ENCODE measurements at regions not wholly inside any gene's neighbourhood (a gene's known extent, or its start where the extent isn't known, plus 50 kb on each side); places are given as distances from the start of the nearest gene placed in this dataset.
"Not testable (repeated sequence)": the region's sequence is repeated elsewhere in the genome, so short reads cannot be mapped to it uniquely, and the experiment has no call there.

DNA sequence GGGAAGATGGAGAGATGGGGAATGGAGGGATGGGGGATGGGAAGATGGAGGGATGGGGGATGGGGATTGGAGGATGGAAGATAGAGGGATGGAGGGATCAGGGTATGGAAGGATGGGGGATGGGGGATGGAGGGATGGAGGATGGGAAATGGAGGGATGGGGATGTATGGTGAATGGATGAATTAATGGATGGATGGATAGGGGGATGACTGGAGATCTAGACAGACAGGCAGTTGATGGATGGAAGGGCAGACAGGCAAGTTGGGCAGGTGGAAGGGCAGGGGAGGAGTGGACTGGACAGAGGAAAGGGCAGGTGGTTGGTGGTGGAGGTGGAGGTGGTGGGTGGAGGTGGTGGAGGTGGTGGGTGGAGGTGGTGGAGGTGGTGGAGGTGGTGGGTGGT lies 167.2 kb downstream of the C9orf50 start:
- no peak for DNase-seq

DNA sequence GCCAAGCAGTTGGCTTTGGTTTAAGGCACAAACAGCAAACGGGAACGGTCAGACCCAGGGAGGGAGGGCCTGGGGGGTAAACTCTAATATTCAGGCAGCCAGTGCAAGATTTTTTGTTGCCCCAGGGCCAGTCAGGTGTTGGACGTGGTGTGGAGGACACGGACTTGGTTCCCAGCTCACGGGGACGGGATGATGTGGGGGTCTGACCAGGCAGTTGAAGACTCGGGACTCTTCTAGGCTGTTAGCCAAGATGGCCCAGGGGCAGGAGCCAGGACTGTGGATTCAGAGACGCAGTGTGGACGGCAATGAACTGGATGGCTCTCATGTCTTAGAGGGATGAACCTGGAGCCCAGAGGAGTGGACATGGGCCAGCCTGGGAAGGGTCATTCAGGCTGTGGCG lies 169.2 kb downstream of the C9orf50 start:
- no peak for DNase-seq

DNA sequence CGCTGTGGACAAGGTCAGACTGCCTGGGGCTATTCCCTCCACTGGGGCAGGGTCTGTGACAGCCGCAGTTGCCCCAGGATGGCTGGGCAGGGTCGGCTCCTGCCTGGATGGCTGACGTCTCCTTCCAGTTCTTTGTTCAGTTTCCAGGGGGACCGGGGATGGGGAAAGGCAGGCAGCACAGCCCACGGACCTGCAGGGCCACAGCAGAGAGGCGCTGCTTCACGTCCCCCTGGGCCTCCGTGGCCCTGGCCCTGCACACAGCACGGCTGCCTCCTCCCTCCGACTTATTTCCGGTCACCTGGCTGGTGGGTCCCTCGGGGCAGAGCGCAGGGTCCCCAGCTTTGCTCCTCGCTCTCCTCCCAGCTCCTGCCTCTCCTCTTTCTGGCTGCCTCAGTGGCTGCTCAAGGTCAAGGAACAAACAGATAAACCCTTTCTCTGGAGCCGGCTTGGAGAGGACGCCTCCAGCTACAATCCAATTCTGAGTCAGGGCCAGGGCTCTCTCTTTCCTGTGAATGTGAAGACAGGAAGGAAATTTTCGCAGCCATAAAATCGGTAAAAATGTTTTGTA lies 169.7 kb downstream of the C9orf50 start:
- no peak for DNase-seq

DNA sequence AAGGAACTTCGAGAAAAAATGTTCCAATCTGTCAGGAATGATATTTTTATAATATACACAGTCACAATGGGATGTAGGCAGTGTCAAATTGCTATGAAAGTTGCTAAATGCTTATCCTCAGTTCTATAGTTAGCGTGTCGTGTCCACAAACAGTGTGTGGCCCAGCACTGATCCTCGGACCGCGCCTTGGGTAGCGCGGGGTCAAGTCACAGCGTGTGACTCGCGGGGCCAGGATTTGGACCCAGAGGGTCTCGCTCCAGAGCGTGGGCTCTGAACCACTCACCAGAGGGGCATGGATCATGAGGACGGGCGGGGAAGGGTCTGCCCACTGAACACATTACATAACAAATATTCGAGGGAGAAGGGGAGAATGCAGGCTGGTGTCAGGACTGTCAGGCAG lies 171.8 kb downstream of the C9orf50 start:
- no peak for DNase-seq

DNA sequence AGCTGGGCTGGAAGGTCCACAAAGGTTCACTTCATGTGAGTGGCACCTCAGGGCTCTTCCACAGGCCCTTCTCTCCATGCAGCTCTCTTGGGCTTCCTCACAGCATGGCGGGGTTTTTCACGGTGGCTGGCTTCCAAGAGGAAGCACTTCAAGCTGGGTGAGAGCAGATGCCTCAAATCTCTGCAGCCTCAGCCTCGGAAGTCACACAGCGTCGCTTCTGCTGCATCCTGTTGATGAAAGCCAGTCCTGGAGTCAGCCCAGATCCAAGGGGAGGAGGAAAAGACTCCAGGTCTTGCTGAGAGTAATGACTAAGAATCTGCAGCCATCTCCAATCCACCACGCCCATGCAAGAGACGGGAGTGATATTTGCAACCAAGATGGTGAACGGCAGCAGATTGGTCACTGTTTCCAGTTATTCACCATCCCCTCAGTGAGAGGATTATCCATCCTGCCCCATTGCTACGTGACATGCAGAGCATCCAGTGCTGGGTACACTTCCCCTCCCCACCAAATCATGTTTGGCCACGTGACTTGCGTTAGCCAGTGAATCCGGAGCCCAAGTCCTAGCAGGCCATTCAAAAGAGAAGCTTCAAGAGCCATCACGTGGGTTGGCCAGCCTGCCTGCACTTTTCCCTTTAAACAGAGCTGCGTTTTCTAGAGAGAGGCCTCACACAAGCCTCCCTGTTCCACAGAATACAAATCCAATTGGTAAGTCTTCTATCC lies 173.9 kb downstream of the C9orf50 start:
- DNase-seq = no peak

DNA sequence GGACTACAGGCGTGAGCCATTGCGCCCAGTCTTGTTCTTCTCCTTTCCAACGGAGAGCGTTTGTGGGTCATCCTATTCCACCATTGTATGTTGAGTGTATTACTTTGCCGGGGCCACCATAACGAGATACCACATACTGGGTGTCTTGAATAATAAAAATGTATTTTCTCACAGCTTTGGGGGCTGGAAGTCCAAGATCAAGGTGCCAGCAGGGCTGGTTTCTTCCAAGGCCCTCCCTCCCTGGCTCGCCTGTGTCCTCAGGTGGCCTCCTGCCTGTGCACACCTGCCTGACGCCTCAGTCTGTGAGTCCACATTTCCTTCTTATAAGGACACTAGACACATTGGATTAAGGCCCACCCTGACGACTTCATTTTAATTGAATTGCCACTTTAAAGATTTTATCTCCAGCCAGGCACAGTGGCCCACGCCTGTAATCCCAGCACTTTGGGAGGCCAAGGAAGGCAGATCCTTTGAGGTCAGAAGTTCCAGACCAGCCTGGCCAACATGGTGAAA lies 175.1 kb downstream of the C9orf50 start:
- DNase-seq = no peak

GRCh38 chr9:129443515-129444164 lies 177.3 kb downstream of the C9orf50 start:
- DNase-seq = not testable (repeated sequence)

GRCh38 chr9:129442803-129443511 lies 177.9 kb downstream of the C9orf50 start:
- no peak for DNase-seq

DNA sequence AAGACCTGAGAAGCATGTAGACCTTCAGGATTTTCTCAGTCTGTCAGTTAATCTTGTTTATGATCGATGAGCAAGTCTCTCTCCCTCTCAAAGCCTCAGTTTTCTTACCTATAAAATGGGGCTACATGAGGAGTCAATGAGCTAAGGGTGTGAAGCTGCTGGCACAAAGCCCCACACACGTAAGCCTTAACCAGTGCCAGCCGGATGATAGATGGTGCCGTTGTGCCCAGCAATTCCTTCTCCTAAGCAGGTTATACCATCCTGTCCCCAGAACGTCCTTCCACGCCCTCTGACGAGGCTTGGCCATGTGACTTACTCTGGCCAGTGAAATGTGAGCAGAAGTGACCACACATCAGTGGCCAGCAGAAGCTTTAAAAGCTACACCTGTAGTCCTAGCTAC lies 179.0 kb downstream of the C9orf50 start:
- no peak for DNase-seq

DNA sequence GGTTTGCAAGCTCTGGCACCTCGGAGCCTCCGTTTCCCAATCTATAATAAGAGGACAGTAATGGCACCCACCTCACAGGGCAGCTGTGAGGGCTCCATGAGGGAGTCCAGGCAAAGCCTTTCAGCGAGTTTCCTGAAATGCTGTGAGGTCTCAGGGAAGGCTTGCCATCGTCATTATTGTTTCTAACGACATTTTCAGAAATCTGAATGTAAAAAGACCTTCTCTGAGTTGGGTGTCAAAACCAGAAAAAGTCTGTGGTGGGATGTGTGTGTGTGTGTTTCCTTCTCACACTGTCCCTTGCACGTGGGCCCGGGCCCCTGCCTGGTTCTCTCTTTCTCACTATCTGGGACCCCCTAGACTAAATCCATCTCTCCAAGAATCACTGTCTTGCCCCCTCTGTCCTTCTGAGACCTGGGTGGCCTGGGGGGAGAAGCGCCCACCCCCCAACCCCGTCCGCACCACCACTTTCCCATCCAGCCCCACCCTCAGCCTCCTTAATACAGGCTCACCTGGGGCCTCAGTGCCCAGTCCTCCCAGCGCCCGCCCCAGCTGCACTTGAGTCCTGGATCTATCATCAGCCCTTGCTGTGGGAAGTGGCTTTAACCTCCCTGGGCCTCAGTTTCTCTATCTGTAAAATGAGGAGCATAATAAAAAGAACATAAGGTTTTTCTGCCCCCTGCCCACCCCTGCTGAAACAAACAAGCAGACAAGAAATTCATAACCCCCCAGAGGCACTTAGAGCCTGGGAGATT lies 180.3 kb downstream of the C9orf50 start:
- no peak for DNase-seq

DNA sequence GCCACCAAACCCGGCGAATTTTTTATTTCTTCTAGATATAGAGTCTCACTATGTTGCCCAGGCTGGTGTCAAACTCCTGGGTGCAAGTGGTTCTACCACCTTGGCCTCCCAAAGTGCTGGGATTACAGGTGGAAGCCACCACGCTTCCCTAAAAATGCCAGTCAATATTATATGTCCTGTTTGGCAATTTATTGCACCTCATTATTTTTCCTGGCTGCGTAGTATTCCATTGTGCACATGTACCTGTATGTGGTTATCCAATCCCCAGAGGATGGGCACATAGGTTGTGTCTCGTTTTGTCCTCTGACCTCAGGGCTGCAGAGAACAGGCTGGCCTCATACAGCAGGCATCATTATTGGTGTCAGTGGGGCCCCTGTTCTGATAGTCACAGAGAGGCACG lies 181.7 kb downstream of the C9orf50 start:
- DNase-seq = no peak

DNA sequence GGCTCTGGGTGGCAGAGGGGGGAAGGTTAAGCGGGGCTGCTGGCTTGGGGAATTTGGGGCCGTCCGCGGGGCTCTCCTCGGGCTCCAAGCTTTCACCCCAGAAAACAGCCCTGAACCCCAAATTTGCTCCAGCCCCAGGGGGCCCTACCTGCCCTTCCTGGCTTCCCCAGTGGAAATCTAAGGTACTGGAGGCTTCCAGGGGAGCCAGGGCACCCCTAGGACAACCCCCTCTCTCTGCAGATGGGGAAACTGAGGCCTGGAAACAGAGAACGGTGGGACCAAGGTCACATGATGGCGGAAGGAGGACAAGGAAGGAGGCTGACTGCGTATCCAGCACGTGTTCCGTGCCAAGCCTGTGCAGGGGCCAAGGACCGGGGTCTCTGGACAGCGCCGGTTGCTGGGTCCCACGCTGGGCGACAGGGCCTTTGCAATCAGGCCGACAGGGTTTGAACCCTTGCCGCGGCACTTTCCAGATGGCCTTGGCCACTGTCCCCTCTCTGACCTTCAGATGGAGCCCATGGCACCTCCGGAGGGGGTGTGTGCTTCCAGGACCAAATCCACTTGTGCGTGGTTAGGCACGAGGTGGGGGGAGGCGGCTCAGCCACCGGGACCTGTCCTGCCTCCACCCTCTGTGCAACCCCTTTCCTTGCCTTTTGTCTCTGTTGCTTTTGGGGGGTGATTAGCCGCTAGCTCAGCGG lies 183.1 kb downstream of the C9orf50 start:
- peak; percentile 67 for DNase-seq

DNA sequence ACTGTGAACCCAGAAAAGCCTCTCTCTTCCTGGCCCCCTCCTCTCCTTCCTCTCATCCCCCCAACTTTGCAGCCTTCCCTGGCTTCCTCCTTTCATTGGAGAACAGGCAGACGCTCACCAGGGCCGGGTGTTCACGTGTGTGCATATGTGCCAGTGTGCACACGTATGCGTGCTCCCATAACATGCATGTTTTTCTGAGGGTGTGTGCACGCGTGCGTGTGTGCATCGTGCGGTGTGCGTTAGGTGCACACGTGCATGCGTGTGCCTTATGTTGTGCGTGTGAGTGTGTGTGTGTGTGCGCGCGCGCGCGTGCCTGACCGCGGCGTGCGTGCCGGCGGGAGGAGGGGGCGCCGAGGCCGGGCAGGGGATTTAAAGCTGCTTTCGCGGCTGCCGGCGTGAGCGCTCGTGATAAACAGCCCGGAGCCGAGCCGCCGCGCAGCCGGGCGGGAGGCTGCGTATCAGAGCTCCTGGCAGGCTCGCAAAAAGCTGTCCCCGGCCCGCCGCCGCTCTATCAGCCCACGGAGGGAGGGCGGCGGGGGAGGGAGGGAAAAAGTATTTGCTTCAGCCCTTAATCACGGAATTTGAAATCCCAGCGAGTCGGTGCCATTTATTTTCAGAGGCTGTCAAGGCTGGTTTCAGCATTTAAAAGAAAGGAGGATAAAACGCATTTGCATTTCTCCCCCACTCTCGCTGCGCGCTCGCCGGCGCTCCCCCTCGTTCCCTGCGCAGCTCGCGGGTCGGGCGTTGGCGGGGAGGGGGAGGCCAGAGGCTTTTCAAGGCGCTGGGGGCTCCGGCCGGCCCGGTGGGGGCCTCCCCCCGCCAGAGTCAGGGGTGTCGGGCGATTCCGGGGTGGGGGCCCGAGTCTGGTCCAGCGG lies 183.9 kb downstream of the C9orf50 start:
- peak; percentile 73 for DNase-seq

GRCh38 chr9:129435988-129436717 lies 184.7 kb downstream of the C9orf50 start:
- no peak for DNase-seq

DNA sequence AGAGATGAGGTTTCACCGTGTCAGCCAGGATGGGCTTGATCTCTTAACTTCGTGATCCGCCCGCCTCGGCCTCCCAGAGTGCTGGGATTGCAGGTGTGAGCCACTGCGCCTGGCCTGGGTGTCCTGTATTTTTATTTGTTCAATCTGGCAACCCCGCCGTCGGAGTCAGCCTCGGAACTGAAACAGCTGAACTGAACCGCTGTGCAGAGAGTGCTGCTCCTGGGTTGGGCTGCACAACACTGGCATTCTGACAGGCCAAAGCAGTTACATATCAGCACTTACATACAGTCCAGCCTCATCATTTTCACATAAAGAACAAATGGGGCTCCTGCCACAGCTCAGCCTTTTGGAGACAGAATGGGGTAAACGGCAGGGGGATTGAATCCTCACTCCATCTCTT lies 185.6 kb downstream of the C9orf50 start:
- no peak for DNase-seq

DNA sequence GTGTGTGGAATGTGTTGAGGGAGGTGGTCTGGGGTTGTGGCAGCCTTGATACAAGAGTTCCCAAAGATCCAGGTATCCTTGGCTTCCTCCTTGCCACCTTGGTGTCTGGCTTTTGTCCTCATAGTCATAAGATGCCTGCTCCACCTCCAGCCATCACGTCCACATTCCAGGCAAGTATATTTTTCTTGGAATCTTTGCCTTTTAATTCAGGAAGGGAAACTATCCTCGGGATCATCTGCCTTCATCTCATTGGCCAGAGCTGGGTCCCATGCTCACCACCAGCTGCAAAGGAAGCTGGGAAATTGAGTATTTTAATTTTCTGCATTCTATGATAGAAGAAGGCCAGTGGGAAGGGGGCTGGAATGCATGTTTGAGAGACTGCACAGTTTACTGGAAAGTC lies 186.7 kb downstream of the C9orf50 start:
- no peak for DNase-seq

- DNase-seq = no peak
These were observed 188.4 kb downstream of the C9orf50 start for GRCh38 chr9:129432297-129433154.

DNA sequence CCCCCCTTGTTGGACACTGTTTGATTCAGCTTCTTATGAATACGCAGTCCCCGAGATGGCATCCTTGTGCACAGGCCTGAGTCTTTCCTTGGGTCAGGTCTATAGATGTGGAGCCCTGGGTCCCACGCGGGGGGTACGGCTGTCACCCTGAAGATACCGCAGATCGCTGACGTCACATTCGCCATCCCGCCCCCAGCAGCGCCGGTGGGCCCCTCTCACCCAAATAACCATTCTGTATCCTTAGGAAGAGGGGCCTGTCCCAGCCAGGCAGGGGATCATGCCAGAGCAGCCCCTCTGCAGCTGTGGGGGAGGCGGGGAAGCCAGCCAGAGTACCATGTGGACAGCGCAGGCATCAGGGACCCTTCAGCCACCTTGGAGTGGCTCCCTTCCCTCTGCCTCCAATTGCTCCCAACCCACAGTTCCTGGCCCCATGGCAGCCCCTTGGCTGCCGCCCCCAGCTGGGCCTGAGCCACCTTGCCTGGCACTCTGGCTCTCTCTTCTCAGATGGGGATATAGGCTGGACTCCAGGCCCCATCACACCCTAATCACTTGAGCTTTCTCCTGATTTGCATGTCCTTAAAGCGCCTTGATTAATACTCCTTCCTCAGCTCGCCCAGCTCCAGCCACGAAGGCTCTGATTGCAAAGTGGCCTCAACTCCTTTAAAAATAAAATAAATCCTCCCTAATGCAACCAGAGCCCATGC lies 189.8 kb downstream of the C9orf50 start:
- no peak for DNase-seq
